Parathyroid adenoma (tissue), 2 donors: ENCODE measurements at regions not wholly inside any gene's neighbourhood (a gene's known extent, or its start where the extent isn't known, plus 50 kb on each side); places are given as distances from the start of the nearest gene placed in this dataset.

Experiments used
- H2AFZ ChIP-seq: fragments of 300-600 bp; sonication (generic); one replicate; pipeline ENCODE4 v1.7.0; 2017; ENCODE audit warnings: antibody characterized with exemption, mild to moderate bottlenecking
- H3K27ac ChIP-seq: fragments of 300-600 bp; sonication (generic); one replicate; pipeline ENCODE4 v1.7.0; 2017
- H3K27me3 ChIP-seq: fragments of 300-600 bp; sonication (generic); one replicate; pipeline ENCODE4 v1.7.0; 2017; ENCODE audit warnings: low read length; ENCODE audit not compliant: control insufficient read depth, insufficient read depth
- H3K36me3 ChIP-seq: fragments of 300-600 bp; sonication (generic); one replicate; pipeline ENCODE4 v1.7.0; 2017; ENCODE audit warnings: low read length; ENCODE audit not compliant: control insufficient read depth, insufficient read depth
- H3K4me1 ChIP-seq: fragments of 300-600 bp; sonication (generic); one replicate; pipeline ENCODE4 v1.7.0; 2017; ENCODE audit warnings: control low read depth
- H3K4me2 ChIP-seq: fragments of 300-600 bp; sonication (generic); one replicate; pipeline ENCODE4 v1.7.0; 2017; ENCODE audit warnings: low read length
- H3K4me3 ChIP-seq: fragments of 300-600 bp; sonication (generic); one replicate; pipeline ENCODE4 v1.7.0; 2017; ENCODE audit warnings: low read depth, low read length
- H3K79me2 ChIP-seq: fragments of 300-600 bp; sonication (generic); one replicate; pipeline ENCODE4 v1.7.0; 2017; ENCODE audit warnings: control low read depth
- H3K9ac ChIP-seq: fragments of 300-600 bp; sonication (generic); one replicate; pipeline ENCODE4 v1.7.0; 2017; ENCODE audit warnings: mild to moderate bottlenecking
- H3K9me3 ChIP-seq: fragments of 300-600 bp; sonication (generic); one replicate; pipeline ENCODE4 v1.7.0; 2017; ENCODE audit warnings: low read length; ENCODE audit not compliant: control insufficient read depth
- TF ChIP-seq, protein P1 (sequence below): fragments of 300-600 bp; sonication (generic); IDR thresholded peaks from one replicate; pipeline ENCODE4 v1.7.0; 2017; ENCODE audit warnings: antibody characterized with exemption, mild to moderate bottlenecking
- donor health status: primary hyperparathyroidism.

GRCh38 chr15:54836052-54836795 lies 360.5 kb downstream of the RSL24D1 start:
- Histone ChIP-seq H3K27ac (no peak overlapping the region), H3K4me3 (no peak overlapping the region), H2AFZ (no peak overlapping the region), H3K36me3 (no peaks in the 10 kb centered on the region), H3K9me3 (no peaks in the 10 kb centered on the region), H3K4me1 (no peaks in the 10 kb centered on the region), H3K4me2 (no peak overlapping the region), H3K9ac (no peak overlapping the region), H3K79me2 (no peaks in the 10 kb centered on the region), H3K27me3 (no peaks in the 10 kb centered on the region)
- TF ChIP-seq, protein P1, sequence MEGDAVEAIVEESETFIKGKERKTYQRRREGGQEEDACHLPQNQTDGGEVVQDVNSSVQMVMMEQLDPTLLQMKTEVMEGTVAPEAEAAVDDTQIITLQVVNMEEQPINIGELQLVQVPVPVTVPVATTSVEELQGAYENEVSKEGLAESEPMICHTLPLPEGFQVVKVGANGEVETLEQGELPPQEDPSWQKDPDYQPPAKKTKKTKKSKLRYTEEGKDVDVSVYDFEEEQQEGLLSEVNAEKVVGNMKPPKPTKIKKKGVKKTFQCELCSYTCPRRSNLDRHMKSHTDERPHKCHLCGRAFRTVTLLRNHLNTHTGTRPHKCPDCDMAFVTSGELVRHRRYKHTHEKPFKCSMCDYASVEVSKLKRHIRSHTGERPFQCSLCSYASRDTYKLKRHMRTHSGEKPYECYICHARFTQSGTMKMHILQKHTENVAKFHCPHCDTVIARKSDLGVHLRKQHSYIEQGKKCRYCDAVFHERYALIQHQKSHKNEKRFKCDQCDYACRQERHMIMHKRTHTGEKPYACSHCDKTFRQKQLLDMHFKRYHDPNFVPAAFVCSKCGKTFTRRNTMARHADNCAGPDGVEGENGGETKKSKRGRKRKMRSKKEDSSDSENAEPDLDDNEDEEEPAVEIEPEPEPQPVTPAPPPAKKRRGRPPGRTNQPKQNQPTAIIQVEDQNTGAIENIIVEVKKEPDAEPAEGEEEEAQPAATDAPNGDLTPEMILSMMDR = no peak

- TF ChIP-seq, protein P1 = no peak
- H3K27me3 ChIP-seq = no peaks in the 10 kb centered on the region
- no peak overlapping the region for H3K4me3 ChIP-seq
- H3K4me1 ChIP-seq = no peaks in the 10 kb centered on the region
- no peak overlapping the region for H3K9ac ChIP-seq
- H3K27ac ChIP-seq = no peak overlapping the region
- no peaks in the 10 kb centered on the region for H3K79me2 ChIP-seq
- no peak overlapping the region for H2AFZ ChIP-seq
- no peaks in the 10 kb centered on the region for H3K36me3 ChIP-seq
- H3K4me2 ChIP-seq = no peak overlapping the region
- no peaks in the 10 kb centered on the region for H3K9me3 ChIP-seq
Measured at GRCh38 chr15:54829821-54830220, 366.9 kb downstream of the RSL24D1 start.

GRCh38 chr15:54820811-54821210 lies 375.9 kb downstream of the RSL24D1 start:
- H3K4me2 ChIP-seq = no peak overlapping the region
- H2AFZ ChIP-seq = no peak overlapping the region
- TF ChIP-seq, protein P1 = no peak
- H3K27me3 ChIP-seq = no peaks in the 10 kb centered on the region
- H3K36me3 ChIP-seq = no peaks in the 10 kb centered on the region
- H3K4me1 ChIP-seq = no peaks in the 10 kb centered on the region
- no peaks in the 10 kb centered on the region for H3K9me3 ChIP-seq
- H3K27ac ChIP-seq = no peak overlapping the region
- no peaks in the 10 kb centered on the region for H3K79me2 ChIP-seq
- H3K4me3 ChIP-seq = no peak overlapping the region
- H3K9ac ChIP-seq = no peak overlapping the region

DNA sequence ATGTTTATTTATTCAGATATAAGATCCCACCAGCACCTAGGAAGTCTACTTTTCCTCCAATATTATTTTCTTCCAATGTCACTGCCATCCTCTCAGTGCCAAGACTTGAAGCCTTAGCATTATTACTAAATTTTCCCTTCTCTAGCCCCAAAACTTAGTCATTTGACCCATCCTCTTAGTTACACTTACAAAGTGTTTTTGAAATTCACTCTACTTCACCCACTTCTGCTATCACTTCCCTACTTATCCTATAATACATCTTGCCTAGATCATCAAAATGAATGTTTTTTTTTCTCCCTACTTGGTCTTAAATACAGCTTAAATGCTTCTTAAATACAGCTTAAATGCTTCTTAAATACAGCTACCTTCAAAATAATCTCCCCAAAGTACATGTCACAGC lies 376.6 kb downstream of the RSL24D1 start:
- H3K27me3 ChIP-seq = no peaks in the 10 kb centered on the region
- H3K79me2 ChIP-seq = no peaks in the 10 kb centered on the region
- no peak overlapping the region for H3K4me2 ChIP-seq
- no peak overlapping the region for H2AFZ ChIP-seq
- H3K27ac ChIP-seq = no peak overlapping the region
- no peak overlapping the region for H3K9ac ChIP-seq
- TF ChIP-seq, protein P1 = no peak
- no peaks in the 10 kb centered on the region for H3K36me3 ChIP-seq
- no peaks in the 10 kb centered on the region for H3K4me1 ChIP-seq
- H3K4me3 ChIP-seq = no peak overlapping the region
- H3K9me3 ChIP-seq = no peaks in the 10 kb centered on the region

DNA sequence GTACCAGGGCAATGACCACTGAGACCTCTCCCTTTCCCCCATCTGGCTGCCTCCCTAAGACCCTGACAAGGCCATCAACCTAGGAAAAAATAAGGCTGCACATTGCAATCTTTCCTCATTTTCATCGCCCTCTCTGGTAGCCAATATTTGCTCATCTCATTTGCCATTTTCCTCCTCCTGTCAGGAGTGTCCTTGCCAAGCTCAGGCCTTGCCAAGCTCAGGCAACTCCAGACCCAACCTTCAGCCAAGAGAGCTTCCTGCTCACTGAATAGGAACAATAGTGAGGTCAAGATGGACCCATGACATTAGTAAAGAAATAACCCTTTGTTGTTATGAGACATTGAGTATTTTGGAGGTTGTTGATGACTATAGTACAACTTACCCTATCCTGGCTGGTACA lies 380.3 kb downstream of the RSL24D1 start:
- Histone ChIP-seq H3K9ac (no peak overlapping the region), H3K27ac (no peak overlapping the region), H3K4me1 (no peaks in the 10 kb centered on the region), H2AFZ (no peak overlapping the region), H3K9me3 (no peaks in the 10 kb centered on the region), H3K79me2 (no peaks in the 10 kb centered on the region), H3K27me3 (no peaks in the 10 kb centered on the region), H3K36me3 (no peaks in the 10 kb centered on the region), H3K4me2 (no peak overlapping the region), H3K4me3 (no peak overlapping the region)
- TF ChIP-seq, protein P1 = no peak
